ENCODE measurements at regions not wholly inside any gene's neighbourhood (a gene's known extent, or its start where the extent isn't known, plus 50 kb on each side); places are given as distances from the start of the nearest gene placed in this dataset.
"Not testable (repeated sequence)": the region's sequence is repeated elsewhere in the genome, so short reads cannot be mapped to it uniquely, and the experiment has no call there.

DNA sequence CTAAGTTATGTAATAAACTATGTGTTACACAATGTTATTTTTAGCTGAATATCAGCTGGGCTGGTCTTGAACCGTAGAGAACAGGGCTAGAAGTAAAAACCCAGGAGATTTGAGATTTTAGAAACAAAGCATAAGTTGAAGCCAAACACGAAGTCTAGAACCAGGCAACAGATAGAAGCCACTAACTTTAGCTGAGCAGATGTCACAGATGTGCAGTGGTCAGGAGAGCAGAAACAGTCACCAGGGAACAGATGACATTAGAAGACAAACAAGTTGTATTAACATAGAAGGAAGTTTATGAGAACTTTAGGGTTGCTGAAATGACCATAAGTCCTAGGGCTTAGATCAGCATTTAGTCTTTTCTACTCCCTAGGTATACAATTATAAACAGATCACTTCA, 731.0 kb downstream of the ZNF385D start:
- Mint-ChIP-seq H3K27ac (no peak overlapping the region), H3K36me3 (peaks cover 0 to 4% (median 0%) of the 10 kb centered on the region in 3 donors), H3K4me3 (no peak overlapping the region), H3K27me3 (ENCODE audit: low read depth in 3 of 3) (no peaks in the 10 kb centered on the region), H3K9me3 (peaks cover 15 to 53% (median 24%) of the 10 kb centered on the region in 6 donors), H3K4me1 (no peaks in the 10 kb centered on the region)
- no peak for DNase-seq

DNA sequence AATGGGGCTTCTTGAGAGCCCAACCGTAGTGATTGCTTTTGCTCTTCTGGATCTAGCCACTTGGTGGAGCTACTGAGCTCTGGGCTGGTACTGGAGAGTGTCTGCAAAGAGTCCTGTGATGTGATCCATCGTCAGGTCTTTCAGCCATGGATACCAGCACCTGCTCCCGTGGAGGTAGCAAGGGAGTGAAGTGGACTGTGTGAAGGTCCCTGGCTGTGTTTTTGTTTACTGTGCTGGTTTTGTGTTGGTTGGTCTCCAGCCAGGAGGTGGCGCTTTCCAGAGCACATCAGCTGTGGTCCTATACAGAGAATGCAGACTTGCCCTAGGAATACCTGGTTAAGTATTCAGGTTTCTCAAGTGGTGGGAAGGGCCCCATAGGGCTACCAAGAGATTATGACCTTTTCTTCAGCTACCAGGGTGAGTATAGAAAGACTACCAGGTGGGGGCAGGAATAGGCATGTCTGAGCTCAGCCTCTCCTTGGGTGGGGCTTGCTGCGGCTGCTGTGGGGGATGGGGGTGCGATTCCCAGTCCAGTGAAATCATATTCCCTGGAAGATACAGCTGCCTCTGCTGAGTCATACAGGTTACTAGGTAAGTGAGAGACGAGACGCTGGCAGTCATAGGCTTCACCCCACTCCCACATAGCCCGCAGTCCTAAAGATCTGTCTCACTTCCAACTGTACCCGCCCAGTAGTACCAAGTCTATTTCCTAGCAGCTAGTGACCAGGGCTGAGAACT, 733.7 kb downstream of the ZNF385D start:
- Mint-ChIP-seq H3K27me3 (ENCODE audit: low read depth in 3 of 3) (no peaks in the 10 kb centered on the region), H3K36me3 (peaks cover 0 to 4% (median 0%) of the 10 kb centered on the region in 3 donors), H3K4me1 (no peaks in the 10 kb centered on the region), H3K9me3 (peaks cover 21 to 64% (median 39%) of the 10 kb centered on the region in 6 donors), H3K27ac (no peak overlapping the region), H3K4me3 (no peak overlapping the region)
- no peak for DNase-seq

DNA sequence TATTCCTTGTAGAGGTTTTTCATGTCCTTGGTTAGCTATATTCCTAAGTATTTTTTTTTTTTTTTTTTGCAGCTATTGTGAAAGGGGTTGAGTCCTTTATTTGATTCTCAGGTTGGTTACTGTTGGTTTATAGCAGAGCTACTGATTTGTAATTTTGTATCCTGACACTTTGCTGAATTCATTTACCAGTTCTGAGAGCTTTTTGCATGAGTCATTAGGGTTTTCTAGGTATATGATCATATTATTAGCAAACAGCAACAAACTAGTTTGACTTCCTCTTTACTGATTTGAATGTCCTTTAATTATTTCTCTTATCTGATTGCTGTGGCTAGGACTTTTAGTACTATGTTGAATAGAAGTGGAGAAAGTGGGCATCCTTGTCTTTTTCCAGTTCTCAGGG, 737.4 kb downstream of the ZNF385D start:
- H3K9me3 Mint-ChIP-seq = peaks cover 15 to 68% (median 45%) of the 10 kb centered on the region in 6 donors
- H3K27ac Mint-ChIP-seq = no peak overlapping the region
- no peak for DNase-seq
- H3K4me1 Mint-ChIP-seq = no peaks in the 10 kb centered on the region
- peaks cover 0 to 4% (median 0%) of the 10 kb centered on the region in 3 donors for H3K36me3 Mint-ChIP-seq
- H3K4me3 Mint-ChIP-seq = no peak overlapping the region
- no peaks in the 10 kb centered on the region for H3K27me3 Mint-ChIP-seq (ENCODE audit: low read depth in 3 of 3)

DNA sequence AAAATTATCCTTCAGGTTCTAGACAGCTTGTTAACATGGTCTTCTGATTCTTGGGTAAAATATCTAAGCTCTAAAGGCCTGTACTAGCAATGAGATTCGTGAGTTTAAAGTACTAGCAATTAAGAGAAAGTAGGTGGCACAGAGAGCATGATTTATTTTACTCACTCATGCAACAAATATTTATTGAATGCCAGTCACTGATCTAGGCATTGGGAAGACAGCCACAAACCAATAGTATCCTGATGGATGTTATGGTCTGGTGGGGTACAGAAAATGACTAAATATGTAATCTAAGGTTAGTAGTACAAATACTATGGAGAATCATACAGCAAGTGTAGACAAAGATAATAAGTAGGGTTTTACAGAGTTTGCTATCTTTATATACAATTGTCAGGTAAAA, 751.3 kb downstream of the ZNF385D start:
- Mint-ChIP-seq H3K9me3 (peaks cover 2 to 26% (median 14%) of the 10 kb centered on the region in 6 donors), H3K27ac (no peak overlapping the region), H3K27me3 (ENCODE audit: low read depth in 3 of 3) (no peaks in the 10 kb centered on the region), H3K36me3 (peaks cover 0 to 3% (median 0%) of the 10 kb centered on the region in 3 donors), H3K4me3 (no peak overlapping the region), H3K4me1 (no peaks in the 10 kb centered on the region)
- no peak for DNase-seq

DNA sequence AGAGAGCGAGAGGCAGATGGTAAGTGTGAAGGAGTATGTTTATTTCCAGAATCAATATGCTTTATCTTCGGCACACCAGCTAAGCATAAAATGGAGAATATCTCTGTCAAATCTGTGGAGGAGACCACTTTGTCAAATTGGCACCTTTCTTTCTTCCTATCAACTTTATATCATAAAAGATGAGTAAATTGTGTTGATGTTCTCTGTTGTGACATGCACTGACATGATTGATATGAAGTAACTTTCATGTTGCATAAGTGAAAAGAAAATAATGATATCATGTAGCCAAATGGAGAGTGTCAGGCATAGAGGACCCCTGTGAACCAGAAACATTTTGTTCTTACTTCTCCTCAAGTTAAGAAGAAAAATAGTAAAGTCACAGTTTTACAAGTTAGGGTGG, 753.8 kb downstream of the ZNF385D start:
- Mint-ChIP-seq H3K4me1 (no peaks in the 10 kb centered on the region), H3K27me3 (ENCODE audit: low read depth in 3 of 3) (no peaks in the 10 kb centered on the region), H3K36me3 (no peaks in the 10 kb centered on the region), H3K4me3 (no peak overlapping the region), H3K27ac (no peak overlapping the region), H3K9me3 (peaks cover 0 to 26% (median 12%) of the 10 kb centered on the region in 6 donors)
- no peak for DNase-seq

DNA sequence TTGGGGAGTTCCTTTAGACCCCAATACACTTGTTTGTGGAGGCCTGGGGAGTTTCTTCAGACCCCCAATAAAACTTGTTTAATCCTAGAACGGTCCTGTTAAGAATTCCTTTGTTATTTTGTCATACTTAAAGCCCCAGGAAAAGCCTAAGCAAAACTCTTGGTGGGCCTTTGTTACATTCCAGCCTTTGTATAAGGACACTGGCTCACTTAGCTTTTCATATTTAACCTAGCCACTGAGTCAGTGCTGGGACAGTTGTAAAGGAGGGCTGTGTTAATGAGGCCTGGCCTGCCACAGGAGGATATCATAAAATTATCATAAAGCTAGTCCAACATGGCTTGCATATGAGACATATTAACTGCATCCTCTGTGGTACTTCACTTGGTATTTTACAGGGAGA, 760.1 kb downstream of the ZNF385D start:
- H3K4me3 Mint-ChIP-seq = no peak overlapping the region
- no peak overlapping the region for H3K27ac Mint-ChIP-seq
- DNase-seq = no peak
- no peaks in the 10 kb centered on the region for H3K27me3 Mint-ChIP-seq (ENCODE audit: low read depth in 3 of 3)
- no peaks in the 10 kb centered on the region for H3K4me1 Mint-ChIP-seq
- peaks cover 2 to 37% (median 23%) of the 10 kb centered on the region in 6 donors for H3K9me3 Mint-ChIP-seq
- peaks cover 0 to 3% (median 0%) of the 10 kb centered on the region in 3 donors for H3K36me3 Mint-ChIP-seq

DNA sequence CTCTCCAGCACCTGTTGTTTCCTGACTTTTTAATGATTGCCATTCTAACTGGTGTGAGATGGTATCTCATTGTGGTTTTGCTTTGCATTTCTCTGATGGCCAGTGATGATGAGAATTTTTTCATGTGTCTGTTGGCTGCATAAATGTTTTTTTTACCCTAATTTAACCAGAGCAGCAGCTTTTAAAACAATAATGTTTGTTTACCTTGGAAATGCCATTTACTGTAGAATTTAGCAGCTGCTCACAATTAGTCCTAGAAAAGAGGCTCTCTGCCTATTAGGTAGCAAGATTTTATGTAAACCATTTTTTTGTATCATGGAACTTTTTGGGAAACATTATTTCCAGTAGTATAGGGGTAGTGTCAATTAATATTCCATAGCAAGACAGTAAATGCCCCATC, 761.4 kb downstream of the ZNF385D start:
- DNase-seq; H3K36me3 Mint-ChIP-seq; H3K27ac Mint-ChIP-seq; H3K27me3 Mint-ChIP-seq (ENCODE audit: low read depth in 3 of 3); H3K4me1 Mint-ChIP-seq; H3K4me3 Mint-ChIP-seq: not testable (repeated sequence)
- peaks cover 2 to 34% (median 19%) of the 10 kb centered on the region in 6 donors for H3K9me3 Mint-ChIP-seq

DNA sequence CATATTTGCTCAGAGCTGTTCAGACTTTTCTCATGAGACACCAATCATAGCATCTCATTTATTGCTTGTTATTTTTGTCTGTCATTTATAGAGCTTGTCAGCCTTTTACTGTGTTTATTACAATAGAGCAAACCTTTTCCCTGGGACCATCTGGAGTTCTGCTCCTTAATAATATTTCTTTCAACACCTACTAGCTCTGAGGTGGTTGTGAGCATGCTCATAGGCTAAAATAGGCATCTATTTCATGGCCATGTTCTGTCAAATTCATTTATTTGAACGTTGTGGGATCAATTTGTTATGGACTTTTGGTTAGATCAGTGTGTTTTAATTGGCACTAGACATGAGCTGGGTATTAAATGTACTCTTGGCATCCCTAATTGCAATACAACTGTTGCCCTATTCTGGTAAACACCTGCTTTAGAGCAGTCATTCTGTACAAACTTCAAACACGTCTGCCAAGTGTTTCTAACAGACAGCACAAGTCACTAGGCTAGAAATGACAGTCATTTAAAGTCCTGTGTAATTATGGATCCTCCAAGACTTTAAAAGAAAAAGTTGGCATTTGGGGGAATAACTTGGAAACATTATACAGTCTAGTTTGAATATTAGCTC, 766.3 kb downstream of the ZNF385D start:
- Mint-ChIP-seq H3K4me1 (no peaks in the 10 kb centered on the region), H3K27me3 (ENCODE audit: low read depth in 3 of 3) (no peaks in the 10 kb centered on the region), H3K9me3 (peaks cover 6 to 47% (median 21%) of the 10 kb centered on the region in 6 donors), H3K36me3 (peaks cover 0 to 3% (median 0%) of the 10 kb centered on the region in 3 donors), H3K4me3 (no peak overlapping the region), H3K27ac (no peak overlapping the region)
- no peak for DNase-seq

DNA sequence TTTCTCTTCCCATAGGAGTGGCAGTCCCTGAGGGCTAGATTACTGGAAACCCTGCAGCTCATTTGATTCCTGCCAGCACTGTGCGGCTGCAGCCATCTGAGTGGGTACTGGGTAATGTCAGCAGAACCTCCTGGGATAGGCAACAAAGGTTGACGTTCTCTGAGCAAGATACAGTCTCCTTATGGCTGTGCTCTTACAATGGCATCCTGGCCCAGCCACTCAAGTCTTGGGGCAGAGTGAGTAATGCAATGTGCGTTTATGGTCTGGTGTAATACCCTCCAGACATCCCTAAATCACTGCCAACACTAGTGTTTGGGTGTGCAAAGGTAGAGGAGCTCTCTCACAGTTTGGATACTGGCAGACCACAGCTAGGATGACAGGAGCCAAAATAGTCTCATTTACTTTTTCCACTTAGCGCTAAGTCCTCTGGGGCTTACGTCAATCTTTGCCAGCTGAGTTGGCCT, 775.8 kb downstream of the ZNF385D start:
- Mint-ChIP-seq H3K4me1 (no peaks in the 10 kb centered on the region), H3K4me3 (no peak overlapping the region), H3K27me3 (ENCODE audit: low read depth in 3 of 3) (peaks cover 0 to 4% (median 1%) of the 10 kb centered on the region in 3 donors), H3K36me3 (peaks cover 0 to 11% (median 0%) of the 10 kb centered on the region in 3 donors), H3K27ac (no peak overlapping the region), H3K9me3 (peaks cover 3 to 52% (median 30%) of the 10 kb centered on the region in 6 donors)
- DNase-seq = no peak

DNA sequence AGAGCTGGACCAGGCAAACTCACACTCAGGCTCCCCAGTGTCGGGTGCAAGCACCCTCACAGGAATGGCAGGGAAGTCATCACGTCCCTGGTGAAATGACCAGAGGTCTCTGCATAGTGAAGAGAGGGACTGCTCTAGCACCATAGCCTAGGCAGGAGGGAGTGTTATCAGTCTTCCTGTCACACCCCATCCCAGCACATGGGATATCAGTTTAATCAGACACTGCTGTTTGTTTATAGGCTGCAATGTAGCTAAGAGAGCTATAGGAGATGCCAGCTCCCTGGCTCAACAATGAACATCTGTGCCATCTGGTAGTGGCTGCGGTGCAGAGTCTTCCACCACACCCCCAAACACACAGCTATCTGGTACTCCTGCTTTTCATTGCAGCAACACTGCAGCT, 776.6 kb downstream of the ZNF385D start:
- Mint-ChIP-seq H3K9me3 (peaks cover 5 to 56% (median 34%) of the 10 kb centered on the region in 6 donors), H3K36me3 (peaks cover 0 to 16% (median 0%) of the 10 kb centered on the region in 3 donors), H3K27ac (no peak overlapping the region), H3K27me3 (ENCODE audit: low read depth in 3 of 3) (peaks cover 0 to 4% (median 1%) of the 10 kb centered on the region in 3 donors), H3K4me3 (no peak overlapping the region), H3K4me1 (no peaks in the 10 kb centered on the region)
- no peak for DNase-seq

DNA sequence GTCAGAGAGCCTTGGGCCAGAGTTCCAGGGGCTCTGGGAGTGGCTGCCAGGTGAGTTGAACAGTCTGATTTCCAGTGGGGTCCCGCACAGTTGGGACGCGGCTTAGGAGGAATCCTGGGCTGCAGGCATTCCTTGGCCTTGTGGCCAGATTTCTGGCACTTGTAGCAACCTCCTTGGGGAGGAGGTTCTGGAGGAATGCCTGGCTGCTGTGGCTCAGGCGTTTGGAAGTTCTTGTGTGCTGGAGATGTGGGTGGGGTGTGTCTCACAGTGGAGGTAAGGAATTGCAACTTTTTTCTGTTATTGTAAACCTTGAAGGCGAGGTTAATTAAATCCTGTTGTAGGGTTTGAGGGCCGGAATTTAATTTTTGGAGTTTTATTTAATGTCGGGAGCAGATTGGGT, 780.2 kb downstream of the ZNF385D start:
- H3K4me3 Mint-ChIP-seq; DNase-seq; H3K27ac Mint-ChIP-seq; H3K4me1 Mint-ChIP-seq; H3K27me3 Mint-ChIP-seq (ENCODE audit: low read depth in 3 of 3): not testable (repeated sequence)
- H3K36me3 Mint-ChIP-seq = peaks cover 0 to 15% (median 0%) of the 10 kb centered on the region in 3 donors
- H3K9me3 Mint-ChIP-seq = peaks cover 8 to 64% (median 41%) of the 10 kb centered on the region in 6 donors

DNA sequence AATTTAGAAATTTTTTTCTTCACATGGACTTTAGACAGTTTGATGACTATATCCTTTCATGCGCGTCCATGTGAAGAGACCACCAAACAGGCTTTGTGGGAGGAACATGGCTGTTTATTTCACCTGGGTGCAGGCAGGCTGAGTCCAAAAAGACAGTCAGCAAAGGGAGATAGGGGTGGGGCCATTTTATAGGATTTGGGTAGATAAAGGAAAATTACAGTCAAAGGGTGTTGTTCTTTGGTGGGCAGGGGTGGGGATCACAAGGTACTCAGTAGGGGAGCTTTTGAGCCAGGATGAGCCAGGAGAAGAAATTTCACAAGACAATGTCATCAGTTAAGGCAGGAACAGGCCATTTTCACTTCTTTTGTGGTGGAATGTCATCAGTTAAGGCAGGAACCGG, 781.5 kb upstream of the SGO1 start:
- peaks cover 0 to 15% (median 0%) of the 10 kb centered on the region in 3 donors for H3K36me3 Mint-ChIP-seq
- not testable (repeated sequence) for DNase-seq; H3K27ac Mint-ChIP-seq; H3K4me1 Mint-ChIP-seq; H3K4me3 Mint-ChIP-seq; H3K27me3 Mint-ChIP-seq (ENCODE audit: low read depth in 3 of 3)
- H3K9me3 Mint-ChIP-seq = peaks cover 14 to 63% (median 37%) of the 10 kb centered on the region in 6 donors

DNA sequence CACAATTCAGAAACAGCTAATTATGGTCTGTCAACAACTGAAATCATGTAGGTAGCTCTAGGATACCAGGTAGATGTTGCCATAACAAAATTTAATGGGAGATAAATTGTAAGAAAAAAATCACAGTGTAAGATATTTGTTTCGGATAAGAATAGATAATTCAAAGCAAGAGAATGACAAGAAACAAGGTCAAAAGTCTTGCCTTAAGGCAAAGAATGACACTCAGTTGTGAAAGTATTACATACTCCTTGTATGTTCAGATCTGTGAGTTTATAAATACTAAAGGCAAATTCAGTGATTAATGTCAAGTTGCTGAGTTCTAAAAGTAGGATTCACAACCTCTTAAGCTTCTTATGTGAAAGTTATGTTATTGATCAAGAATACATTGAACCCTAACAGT, 772.2 kb upstream of the SGO1 start:
- H3K36me3 Mint-ChIP-seq = peaks cover 0 to 5% (median 0%) of the 10 kb centered on the region in 3 donors
- H3K9me3 Mint-ChIP-seq = peaks cover 9 to 59% (median 30%) of the 10 kb centered on the region in 6 donors
- H3K27me3 Mint-ChIP-seq (ENCODE audit: low read depth in 3 of 3) = no peaks in the 10 kb centered on the region
- no peak overlapping the region for H3K27ac Mint-ChIP-seq
- DNase-seq = no peak
- H3K4me1 Mint-ChIP-seq = no peaks in the 10 kb centered on the region
- H3K4me3 Mint-ChIP-seq = no peak overlapping the region

DNA sequence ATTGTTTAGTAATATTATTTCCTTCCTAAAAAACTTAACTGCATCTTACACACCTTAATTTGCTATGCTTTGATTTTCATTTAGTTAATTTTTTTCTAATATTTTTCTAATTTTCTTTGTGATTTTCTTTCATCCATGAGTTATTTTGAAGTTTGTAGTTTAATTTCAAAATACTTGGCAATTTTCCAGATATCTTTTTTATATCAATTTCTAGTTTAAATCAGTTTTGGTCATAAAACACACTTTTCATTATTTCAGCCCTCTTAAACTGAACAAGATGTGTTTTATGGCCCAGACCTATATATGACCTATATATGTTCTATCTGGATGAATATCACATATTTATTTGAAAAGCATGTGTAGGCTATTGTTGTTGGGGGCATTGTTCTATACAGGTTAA, 759.9 kb upstream of the SGO1 start:
- Mint-ChIP-seq H3K4me3 (no peak overlapping the region), H3K36me3 (no peaks in the 10 kb centered on the region), H3K27me3 (ENCODE audit: low read depth in 3 of 3) (peaks cover 0 to 3% (median 1%) of the 10 kb centered on the region in 3 donors), H3K9me3 (peaks cover 5 to 59% (median 36%) of the 10 kb centered on the region in 6 donors), H3K4me1 (no peaks in the 10 kb centered on the region), H3K27ac (no peak overlapping the region)
- DNase-seq = no peak
